Esophagus squamous epithelium (tissue), 5 donors: ENCODE measurements at regions not wholly inside any gene's neighbourhood (a gene's known extent, or its start where the extent isn't known, plus 50 kb on each side); places are given as distances from the start of the nearest gene placed in this dataset.

Experiments
- DNase-seq: peaks from one replicate; lab custom pipeline; 2025; lab: John Stamatoyannopoulos, UW
- H3K27ac ChIP-seq, 4 donors: fragments of 200-600 bp; sonication (generic); one replicate each; pipeline ENCODE4 v1.5.1; 2016 to 2019; ENCODE audit warnings: mild to moderate bottlenecking in 1 of 4
- H3K27me3 ChIP-seq, 4 donors: fragments of 200-600 bp; sonication (generic); 1 replicate in 3 of 4; 2 replicates in 1 of 4; pipeline versions ENCODE4 v1.5.1 to v1.6.0; 2017 to 2021; ENCODE audit warnings: antibody characterized with exemption in 1 of 4
- H3K36me3 ChIP-seq, 3 donors: fragments of 200-600 bp; sonication (generic); one replicate each; pipeline ENCODE4 v1.5.1; 2016 to 2019
- H3K4me1 ChIP-seq, 3 donors: fragments of 200-600 bp; sonication (generic); one replicate each; pipeline ENCODE4 v1.5.1; 2017 to 2019
- H3K4me3 ChIP-seq, 4 donors: fragments of 200-600 bp; sonication (generic); 1 replicate in 3 of 4; 2 replicates in 1 of 4; pipeline ENCODE4 v1.5.1; 2016 to 2019; ENCODE audit warnings: mild to moderate bottlenecking in 2 of 4, moderate library complexity in 1 of 4
- H3K9me3 ChIP-seq, 3 donors: fragments of 200-600 bp; sonication (generic); one replicate each; pipeline ENCODE4 v1.5.1; 2016 to 2019
- POLR2A ChIP-seq, 4 donors: fragments of 450-650 bp; IDR thresholded peaks; one replicate each; pipeline ENCODE4 v1.6.1; 2017; ENCODE audit warnings: antibody characterized with exemption in 4 of 4, mild to moderate bottlenecking in 4 of 4, moderate library complexity in 3 of 4
- WGBS, 2 donors: methylation state at CpG; one replicate each; pipeline ENCODE4 v1.1.5; 2018; 5-methylcytosine and 5-hydroxymethylcytosine counted together
- intact Hi-C: fragments of 100-400 bp; cut with DNase I; formaldehyde crosslinking; loops from one replicate; pipeline ENCODE4 v1.15.0; 2022
- TF ChIP-seq, protein P1 (sequence below), 6 experiments: fragments of 450-650 bp in 4 of 6; fragments of 200-600 bp in 2 of 6; sonication (generic) in 2 of 6; IDR thresholded peaks; one replicate each; pipeline ENCODE4 v1.5.1; 2016 to 2019; ENCODE audit warnings: antibody characterized with exemption in 6 of 6, mild to moderate bottlenecking in 4 of 6, moderate library complexity in 4 of 6
- donor health status: DM: yes; HTN: yes; CAD: no.

DNA sequence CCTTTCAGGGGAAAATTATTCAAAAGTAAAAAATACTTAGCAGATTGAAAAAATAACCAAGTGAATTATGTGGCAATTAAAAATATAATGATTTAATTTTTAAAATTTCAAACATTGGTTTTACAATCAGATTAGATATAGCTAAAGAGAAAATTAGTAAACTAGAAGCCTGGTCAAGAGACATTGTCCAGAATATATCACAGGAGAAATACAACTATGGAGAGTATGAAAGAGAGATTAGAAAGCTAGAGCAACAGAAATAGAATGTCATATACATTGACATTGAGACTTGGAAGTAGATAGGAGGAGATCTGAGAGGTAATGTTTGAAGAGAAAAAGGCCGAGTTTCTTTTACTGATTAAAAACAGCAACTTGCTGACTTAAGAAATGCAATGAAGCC is 476.4 kb upstream of the SLC10A2 start:
- no peak for DNase-seq
- no peak for TF ChIP-seq POLR2A (IDR thresholded peaks at IDR 0.05)
- TF ChIP-seq, protein P1, sequence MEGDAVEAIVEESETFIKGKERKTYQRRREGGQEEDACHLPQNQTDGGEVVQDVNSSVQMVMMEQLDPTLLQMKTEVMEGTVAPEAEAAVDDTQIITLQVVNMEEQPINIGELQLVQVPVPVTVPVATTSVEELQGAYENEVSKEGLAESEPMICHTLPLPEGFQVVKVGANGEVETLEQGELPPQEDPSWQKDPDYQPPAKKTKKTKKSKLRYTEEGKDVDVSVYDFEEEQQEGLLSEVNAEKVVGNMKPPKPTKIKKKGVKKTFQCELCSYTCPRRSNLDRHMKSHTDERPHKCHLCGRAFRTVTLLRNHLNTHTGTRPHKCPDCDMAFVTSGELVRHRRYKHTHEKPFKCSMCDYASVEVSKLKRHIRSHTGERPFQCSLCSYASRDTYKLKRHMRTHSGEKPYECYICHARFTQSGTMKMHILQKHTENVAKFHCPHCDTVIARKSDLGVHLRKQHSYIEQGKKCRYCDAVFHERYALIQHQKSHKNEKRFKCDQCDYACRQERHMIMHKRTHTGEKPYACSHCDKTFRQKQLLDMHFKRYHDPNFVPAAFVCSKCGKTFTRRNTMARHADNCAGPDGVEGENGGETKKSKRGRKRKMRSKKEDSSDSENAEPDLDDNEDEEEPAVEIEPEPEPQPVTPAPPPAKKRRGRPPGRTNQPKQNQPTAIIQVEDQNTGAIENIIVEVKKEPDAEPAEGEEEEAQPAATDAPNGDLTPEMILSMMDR (IDR thresholded peaks at IDR 0.05): no peak
- Histone ChIP-seq H3K4me3 (no peak overlapping the region), H3K27ac (no peak overlapping the region), H3K27me3 (no peaks in the 10 kb centered on the region), H3K9me3 (no peaks in the 10 kb centered on the region), H3K4me1 (no peaks in the 10 kb centered on the region), H3K36me3 (no peaks in the 10 kb centered on the region)
- 0% methylated on average over 1 of the region's 1 CpG for WGBS, 2 donors
- intact Hi-C loops: no loop called here

DNA sequence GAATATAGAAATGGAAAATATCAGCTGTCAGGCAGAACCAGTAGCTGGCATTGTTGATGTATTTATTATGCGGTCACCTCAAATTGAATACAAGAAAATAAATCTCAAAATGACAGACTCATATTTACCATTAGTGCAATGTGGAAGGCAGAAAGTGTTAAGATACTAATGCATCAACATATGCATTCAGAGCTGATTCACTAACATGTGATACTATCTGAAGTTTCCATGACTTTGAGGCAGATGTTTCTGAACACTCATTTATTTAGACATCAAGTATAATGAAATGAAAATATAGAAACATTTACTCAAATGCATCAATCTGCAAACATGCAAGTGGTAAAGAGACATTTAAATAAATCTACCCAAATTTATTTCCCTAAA is 474.2 kb upstream of the SLC10A2 start:
- DNase-seq: no peak
- no peak overlapping the region for H3K4me3 ChIP-seq
- no peaks in the 10 kb centered on the region for H3K9me3 ChIP-seq
- no peaks in the 10 kb centered on the region for H3K27me3 ChIP-seq
- TF ChIP-seq POLR2A (IDR thresholded peaks at IDR 0.05): no peak
- TF ChIP-seq, protein P1 (IDR thresholded peaks at IDR 0.05): no peak
- intact Hi-C loops: no loop called here
- no peak overlapping the region for H3K27ac ChIP-seq
- 68 to 84% methylated on average over 1 of the region's 1 CpG for WGBS, 2 donors
- H3K36me3 ChIP-seq: no peaks in the 10 kb centered on the region
- no peaks in the 10 kb centered on the region for H3K4me1 ChIP-seq

DNA sequence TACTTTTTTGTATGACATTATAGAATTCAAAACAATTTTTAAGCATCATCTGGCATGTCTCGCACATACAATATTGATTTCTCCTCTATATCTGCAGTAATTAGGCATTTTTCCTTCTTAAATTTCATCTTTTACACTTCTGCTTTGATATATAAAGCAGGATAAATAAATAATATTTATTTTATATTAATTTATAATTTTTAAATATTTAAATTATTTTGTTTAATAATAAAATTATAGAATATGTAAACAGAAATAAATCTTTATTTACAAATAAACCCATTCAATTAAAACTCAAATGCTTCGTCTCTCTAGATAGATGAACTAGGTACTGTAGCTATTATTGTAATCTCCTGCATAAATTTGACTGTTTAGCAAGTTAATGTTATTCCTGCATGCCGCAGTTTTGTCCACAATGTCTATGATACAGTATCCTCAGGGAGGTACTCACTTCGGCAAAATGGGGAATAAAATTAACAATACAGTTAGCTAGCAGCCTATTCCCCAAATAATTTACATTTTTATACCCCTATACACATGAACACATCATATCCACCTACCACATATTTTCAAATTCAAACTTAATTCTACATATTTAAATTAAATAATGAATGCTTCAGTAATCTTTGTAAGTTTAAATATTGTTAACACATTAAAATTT is 473.6 kb upstream of the SLC10A2 start:
- DNase-seq: no peak
- H3K4me1 ChIP-seq: no peaks in the 10 kb centered on the region
- no peaks in the 10 kb centered on the region for H3K9me3 ChIP-seq
- 70 to 77% methylated on average over 4 of the region's 4 CpGs for WGBS, 2 donors
- intact Hi-C loops: no loop called here
- TF ChIP-seq POLR2A (IDR thresholded peaks at IDR 0.05): no peak
- TF ChIP-seq, protein P1 (IDR thresholded peaks at IDR 0.05): no peak
- H3K27ac ChIP-seq: no peak overlapping the region
- no peaks in the 10 kb centered on the region for H3K36me3 ChIP-seq
- no peak overlapping the region for H3K4me3 ChIP-seq
- H3K27me3 ChIP-seq: no peaks in the 10 kb centered on the region

DNA sequence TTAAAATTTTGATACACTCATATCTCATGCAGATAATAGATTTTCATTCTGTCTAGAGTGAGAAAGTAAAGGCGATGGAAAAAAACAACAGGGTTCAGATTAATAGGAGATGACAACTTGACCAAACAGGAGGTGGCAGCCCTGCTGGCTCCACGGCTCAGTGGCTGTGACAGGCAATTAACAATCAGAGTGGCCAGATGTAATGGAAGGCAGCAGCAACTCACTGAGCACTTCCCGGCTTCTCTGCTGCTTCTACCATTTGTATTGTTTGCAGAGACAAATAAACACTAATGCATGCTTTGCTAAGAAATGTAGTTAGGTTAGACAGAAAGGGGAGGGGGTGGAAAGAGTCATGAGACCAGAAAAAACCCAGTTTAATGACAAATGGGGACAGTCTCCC is 473.0 kb upstream of the SLC10A2 start:
- Histone ChIP-seq H3K27ac (no peak overlapping the region), H3K36me3 (no peaks in the 10 kb centered on the region), H3K27me3 (no peaks in the 10 kb centered on the region), H3K9me3 (no peaks in the 10 kb centered on the region), H3K4me3 (no peak overlapping the region), H3K4me1 (no peaks in the 10 kb centered on the region)
- 23 to 26% methylated on average over 3 of the region's 3 CpGs for WGBS, 2 donors
- no peak for DNase-seq
- intact Hi-C loops: no loop called here
- no peak for TF ChIP-seq POLR2A (IDR thresholded peaks at IDR 0.05)
- TF ChIP-seq, protein P1 (IDR thresholded peaks at IDR 0.05): no peak

DNA sequence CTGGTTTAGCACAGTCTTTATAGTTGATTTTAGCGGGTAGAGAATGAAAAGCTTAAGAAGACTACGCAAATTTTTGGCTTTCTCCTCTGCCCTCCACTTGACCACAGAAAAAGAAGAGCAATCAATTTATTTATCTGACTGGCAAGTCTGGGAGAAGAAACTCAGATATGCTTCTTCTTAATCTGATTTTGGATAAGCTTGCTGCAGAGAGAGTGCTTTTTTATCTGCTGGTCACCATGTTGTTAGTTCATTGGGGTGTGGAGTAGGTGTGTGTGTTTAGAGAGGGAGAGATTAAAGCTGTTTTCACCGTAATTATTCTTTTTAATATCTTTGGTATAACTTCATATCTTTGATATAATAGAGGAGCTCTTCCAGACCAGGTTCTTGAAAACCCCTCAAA is 471.4 kb upstream of the SLC10A2 start:
- Histone ChIP-seq H3K4me3 (no peak overlapping the region), H3K27ac (no peak overlapping the region), H3K36me3 (no peaks in the 10 kb centered on the region), H3K4me1 (no peaks in the 10 kb centered on the region), H3K9me3 (no peaks in the 10 kb centered on the region), H3K27me3 (no peaks in the 10 kb centered on the region)
- intact Hi-C loops: no loop called here
- TF ChIP-seq, protein P1 (IDR thresholded peaks at IDR 0.05): no peak
- TF ChIP-seq POLR2A (IDR thresholded peaks at IDR 0.05): no peak
- WGBS, 2 donors: 83 to 87% methylated on average over 3 of the region's 3 CpGs
- no peak for DNase-seq
